ENCODE measurements at regions not wholly inside any gene's neighbourhood (a gene's known extent, or its start where the extent isn't known, plus 50 kb on each side); places are given as distances from the start of the nearest gene placed in this dataset.
A peak's percentile ranks its signal among the peaks of the same experiment; 100 is the strongest.

GRCh38 chr10:4658777-4659176 lies 167.2 kb upstream of the AKR1E2 start:
- no peak for FAIRE-seq

- no peak for FAIRE-seq
Observed at GRCh38 chr10:4656576-4657194, 169.3 kb upstream of the AKR1E2 start.

- no peak for FAIRE-seq
Observed at GRCh38 chr10:4655879-4656278, 170.1 kb upstream of the AKR1E2 start.

GRCh38 chr10:4655406-4655805 lies 170.6 kb upstream of the AKR1E2 start:
- no peak for FAIRE-seq

- FAIRE-seq = peak; percentile 44
Observed at GRCh38 chr10:4654496-4654895, 171.5 kb upstream of the AKR1E2 start.

- no peak for FAIRE-seq
Observed at GRCh38 chr10:4653160-4653559, 172.8 kb upstream of the AKR1E2 start.

GRCh38 chr10:4652111-4653010 lies 173.6 kb upstream of the AKR1E2 start:
- FAIRE-seq = no peak

- no peak for FAIRE-seq
Observed at GRCh38 chr10:4651404-4652037, 174.5 kb upstream of the AKR1E2 start.

- FAIRE-seq = no peak
Observed at GRCh38 chr10:4650582-4650981, 175.4 kb upstream of the AKR1E2 start.

GRCh38 chr10:4649886-4650508 lies 176.0 kb upstream of the AKR1E2 start:
- FAIRE-seq = no peak

GRCh38 chr10:4649471-4649870 lies 176.5 kb upstream of the AKR1E2 start:
- no peak for FAIRE-seq

GRCh38 chr10:4648999-4649398 lies 177.0 kb upstream of the AKR1E2 start:
- FAIRE-seq = no peak

GRCh38 chr10:4647109-4647785 lies 178.8 kb upstream of the AKR1E2 start:
- FAIRE-seq = no peak

- FAIRE-seq = no peak
Observed at GRCh38 chr10:4646547-4646946, 179.5 kb upstream of the AKR1E2 start.

- no peak for FAIRE-seq
Observed at GRCh38 chr10:4645836-4646235, 180.2 kb upstream of the AKR1E2 start.

GRCh38 chr10:4643471-4643870 lies 182.5 kb upstream of the AKR1E2 start:
- no peak for FAIRE-seq

GRCh38 chr10:4639960-4640359 lies 186.0 kb upstream of the AKR1E2 start:
- FAIRE-seq = no peak

GRCh38 chr10:4638099-4638498 lies 187.9 kb upstream of the AKR1E2 start:
- FAIRE-seq = no peak

GRCh38 chr10:4637657-4638056 lies 188.3 kb upstream of the AKR1E2 start:
- no peak for FAIRE-seq

- no peak for FAIRE-seq
Observed at GRCh38 chr10:4635883-4636282, 190.1 kb upstream of the AKR1E2 start.

GRCh38 chr10:4635388-4635787 lies 190.6 kb upstream of the AKR1E2 start:
- no peak for FAIRE-seq

GRCh38 chr10:4633776-4634175 lies 192.2 kb upstream of the AKR1E2 start:
- no peak for FAIRE-seq

- no peak for FAIRE-seq
Observed at GRCh38 chr10:4633186-4633585, 192.8 kb upstream of the AKR1E2 start.

All from G401.6 (cell line).